HG03280 (cell line): ENCODE measurements at regions not wholly inside any gene's neighbourhood (a gene's known extent, or its start where the extent isn't known, plus 50 kb on each side); places are given as distances from the start of the nearest gene placed in this dataset.
"Not testable (repeated sequence)": the region's sequence is repeated elsewhere in the genome, so short reads cannot be mapped to it uniquely, and the experiment has no call there.

Experiments
- ATAC-seq: cut with Tn5 transposase; IDR thresholded peaks from one replicate; pipeline ENCODE4 v1.9.1; 2021; ENCODE audit warnings: mild to moderate bottlenecking, moderate library complexity; ENCODE audit not compliant: unreplicated experiment

GRCh38 chr6:150765067-150765764, 100.3 kb upstream of the MTHFD1L start:
- ATAC-seq, result peak; percentile 77

- no peak for ATAC-seq
These were observed 99.1 kb upstream of the MTHFD1L start for GRCh38 chr6:150766201-150766997.

- ATAC-seq, result no peak
These were observed 98.3 kb upstream of the MTHFD1L start for GRCh38 chr6:150767161-150767560.

- no peak for ATAC-seq
These were observed 97.9 kb upstream of the MTHFD1L start for GRCh38 chr6:150767571-150768018.

GRCh38 chr6:150770637-150771036, 94.9 kb upstream of the MTHFD1L start:
- ATAC-seq, result no peak

GRCh38 chr6:150773969-150774368, 91.5 kb upstream of the MTHFD1L start:
- no peak for ATAC-seq

GRCh38 chr6:150775415-150776203, 89.9 kb upstream of the MTHFD1L start:
- ATAC-seq, result no peak

GRCh38 chr6:150777736-150778135, 87.8 kb upstream of the MTHFD1L start:
- no peak for ATAC-seq

- no peak for ATAC-seq
These were observed 81.7 kb upstream of the MTHFD1L start for GRCh38 chr6:150783813-150784212.

GRCh38 chr6:150787429-150787828, 78.1 kb upstream of the MTHFD1L start:
- ATAC-seq, result no peak

- ATAC-seq, result no peak
These were observed 77.4 kb upstream of the MTHFD1L start for GRCh38 chr6:150788089-150788488.

GRCh38 chr6:150789906-150790305, 75.6 kb upstream of the MTHFD1L start:
- ATAC-seq, result not testable (repeated sequence)

- no peak for ATAC-seq
These were observed 73.8 kb upstream of the MTHFD1L start for GRCh38 chr6:150791717-150792116.

GRCh38 chr6:150797949-150798348, 67.6 kb upstream of the MTHFD1L start:
- no peak for ATAC-seq

- no peak for ATAC-seq
These were observed 66.2 kb upstream of the MTHFD1L start for GRCh38 chr6:150799276-150799805.

- ATAC-seq, result no peak
These were observed 64.7 kb upstream of the MTHFD1L start for GRCh38 chr6:150800674-150801314.

GRCh38 chr6:150806790-150807189, 58.7 kb upstream of the MTHFD1L start:
- no peak for ATAC-seq

GRCh38 chr6:150813319-150813992, 52.0 kb upstream of the MTHFD1L start:
- ATAC-seq, result peak; percentile 50

- peak; percentile 38 for ATAC-seq
These were observed 51.5 kb upstream of the MTHFD1L start for GRCh38 chr6:150813993-150814359.
